Osteoblast (primary cell): ENCODE measurements at regions not wholly inside any gene's neighbourhood (a gene's known extent, or its start where the extent isn't known, plus 50 kb on each side); places are given as distances from the start of the nearest gene placed in this dataset.

Source experiments
- DNase-seq: peaks from one replicate; pipeline ENCODE4 v3.0.0; 2011; ENCODE audit warnings: low spot score, mixed read lengths; ENCODE audit not compliant: insufficient read length; ENCODE audit errors: missing footprints
- H2AFZ ChIP-seq: 2 replicates; pipeline ENCODE4 v1.6.0; 2011; ENCODE audit warnings: mild to moderate bottlenecking, low read length
- H3K27ac ChIP-seq: 2 replicates; pipeline ENCODE4 v1.5.1; 2011; ENCODE audit warnings: mild to moderate bottlenecking, low read depth, low read length, moderate library complexity
- H3K27me3 ChIP-seq: 2 replicates; pipeline ENCODE4 v1.6.0; 2012; ENCODE audit warnings: mild to moderate bottlenecking, control low read depth, inconsistent platforms, low read length, moderate library complexity; ENCODE audit not compliant: insufficient read depth
- H3K36me3 ChIP-seq: 2 replicates; pipeline ENCODE4 v1.5.1; 2011; ENCODE audit warnings: mild to moderate bottlenecking, low read length, control low read depth, moderate library complexity; ENCODE audit not compliant: insufficient read depth
- H3K4me1 ChIP-seq: 2 replicates; pipeline ENCODE4 v1.5.1; 2011; ENCODE audit warnings: mild to moderate bottlenecking, low read length, control low read depth, moderate library complexity; ENCODE audit not compliant: insufficient read depth
- H3K4me2 ChIP-seq: 2 replicates; pipeline ENCODE4 v1.6.0; 2011; ENCODE audit warnings: mild to moderate bottlenecking, low read length; ENCODE audit not compliant: insufficient read depth
- H3K4me3 ChIP-seq: fragments of 200-600 bp; sonication (generic); 3 replicates; pipeline ENCODE4 v1.5.1; 2012; ENCODE audit warnings: mild to moderate bottlenecking, low read length, inconsistent platforms; ENCODE audit not compliant: insufficient read depth
- H3K79me2 ChIP-seq: 2 replicates; pipeline ENCODE4 v1.6.0; 2012; ENCODE audit warnings: mild to moderate bottlenecking, low read length, control low read depth, inconsistent platforms; ENCODE audit not compliant: insufficient read depth
- H3K9me3 ChIP-seq: 2 replicates; pipeline ENCODE4 v1.5.1; 2011; ENCODE audit warnings: low read depth, low read length, control low read depth
- H4K20me1 ChIP-seq: 2 replicates; pipeline ENCODE4 v1.6.0; 2012; ENCODE audit warnings: mild to moderate bottlenecking, low read length, control low read depth; ENCODE audit not compliant: insufficient read depth
- CTCF ChIP-seq: IDR thresholded peaks from 2 replicates; pipeline ENCODE4 v1.5.1; 2011; ENCODE audit warnings: mild to moderate bottlenecking, low read depth, low read length, moderate library complexity; ENCODE audit errors: extremely low read depth

DNA sequence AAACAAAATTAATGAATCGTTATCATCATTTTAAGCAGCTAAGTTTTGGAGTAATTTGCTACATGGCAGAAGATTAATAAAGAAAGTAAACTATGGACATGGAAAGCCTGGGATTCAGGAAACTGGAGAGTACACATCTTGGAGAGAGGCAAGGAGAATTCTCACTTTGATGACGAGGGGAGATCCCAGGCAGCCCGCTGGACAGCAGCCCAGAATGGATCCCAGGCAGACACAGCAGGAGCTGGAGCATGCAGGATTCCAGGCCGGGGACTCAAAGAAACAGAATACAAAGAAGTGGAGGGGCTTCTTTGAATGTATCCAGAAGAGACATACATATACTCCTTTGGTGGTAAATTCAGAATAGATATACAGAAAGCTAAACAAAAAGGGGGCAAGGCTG lies 118.0 kb upstream of the ATP6AP2 start:
- Histone ChIP-seq H3K79me2 (no peaks in the 10 kb centered on the region), H3K4me1 (no peaks in the 10 kb centered on the region), H3K9me3 (no peaks in the 10 kb centered on the region), H3K4me2 (no peak overlapping the region), H2AFZ (no peak overlapping the region), H3K36me3 (no peaks in the 10 kb centered on the region), H4K20me1 (no peaks in the 10 kb centered on the region), H3K27ac (no peak overlapping the region), H3K4me3 (no peak overlapping the region), H3K27me3 (peaks cover 52% of the 10 kb centered on the region)
- TF ChIP-seq CTCF, result no peak
- no peak for DNase-seq

DNA sequence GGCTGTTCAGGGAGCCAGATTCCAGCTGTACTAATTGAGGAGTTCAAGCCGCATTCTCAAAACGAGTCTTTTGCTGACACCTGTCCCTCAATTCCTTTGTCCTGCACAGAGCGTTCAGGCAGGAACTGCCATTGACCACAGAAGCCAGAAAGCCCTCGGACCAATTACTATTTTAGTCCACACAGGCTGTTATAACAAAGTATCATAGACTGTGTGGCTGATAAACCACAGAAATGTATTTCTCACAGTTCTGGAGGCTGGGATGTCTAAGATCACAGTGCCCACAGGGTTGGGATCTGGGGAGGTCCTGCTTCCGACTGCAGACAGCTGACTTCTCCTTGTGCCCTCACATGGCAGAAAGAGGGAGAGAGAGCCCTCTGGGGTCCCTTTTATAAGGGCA lies 119.8 kb upstream of the ATP6AP2 start:
- Histone ChIP-seq H3K4me3 (no peak overlapping the region), H3K36me3 (no peaks in the 10 kb centered on the region), H3K27ac (no peak overlapping the region), H3K27me3 (peaks cover 60% of the 10 kb centered on the region), H3K9me3 (no peaks in the 10 kb centered on the region), H3K4me2 (no peak overlapping the region), H3K79me2 (no peaks in the 10 kb centered on the region), H4K20me1 (no peaks in the 10 kb centered on the region), H3K4me1 (no peaks in the 10 kb centered on the region), H2AFZ (no peak overlapping the region)
- DNase-seq, result no peak
- TF ChIP-seq CTCF, result no peak

GRCh38 chrX:40459571-40460158 lies 121.1 kb upstream of the ATP6AP2 start:
- peaks cover 55% of the 10 kb centered on the region for H3K27me3 ChIP-seq
- no peak for TF ChIP-seq CTCF
- no peaks in the 10 kb centered on the region for H3K79me2 ChIP-seq
- no peak for DNase-seq
- H3K9me3 ChIP-seq, result no peaks in the 10 kb centered on the region
- H3K4me1 ChIP-seq, result no peaks in the 10 kb centered on the region
- H2AFZ ChIP-seq, result no peak overlapping the region
- no peak overlapping the region for H3K27ac ChIP-seq
- H3K4me2 ChIP-seq, result no peak overlapping the region
- no peaks in the 10 kb centered on the region for H4K20me1 ChIP-seq
- no peak overlapping the region for H3K4me3 ChIP-seq
- no peaks in the 10 kb centered on the region for H3K36me3 ChIP-seq

DNA sequence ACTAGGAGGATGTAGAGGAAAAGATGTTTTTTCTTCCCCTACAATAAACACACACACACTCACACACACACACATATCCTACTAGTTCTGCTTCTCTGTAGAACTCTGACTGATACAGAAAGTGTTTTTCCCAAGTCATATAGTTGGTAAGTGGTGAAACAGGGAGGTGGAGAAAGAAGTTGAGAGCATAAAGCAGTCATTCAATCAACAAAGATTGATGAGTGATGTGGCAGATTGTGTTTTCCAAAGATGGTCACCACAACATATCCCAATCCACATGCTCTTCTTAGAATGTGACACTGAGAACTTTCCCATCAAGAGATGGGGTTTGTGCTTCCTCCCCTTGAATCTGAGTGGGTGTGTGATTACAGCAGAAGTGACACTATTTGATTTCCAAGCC lies 123.4 kb upstream of the ATP6AP2 start:
- Histone ChIP-seq H3K4me1 (no peaks in the 10 kb centered on the region), H3K36me3 (no peaks in the 10 kb centered on the region), H4K20me1 (no peaks in the 10 kb centered on the region), H3K9me3 (no peaks in the 10 kb centered on the region), H2AFZ (no peak overlapping the region), H3K27me3 (peaks cover 46% of the 10 kb centered on the region), H3K4me2 (no peak overlapping the region), H3K27ac (no peak overlapping the region), H3K4me3 (no peak overlapping the region), H3K79me2 (no peaks in the 10 kb centered on the region)
- TF ChIP-seq CTCF, result no peak
- DNase-seq, result no peak
